A673 (cell line): ENCODE measurements at regions not wholly inside any gene's neighbourhood (a gene's known extent, or its start where the extent isn't known, plus 50 kb on each side); places are given as distances from the start of the nearest gene placed in this dataset.

Experiments
- EZH2 ChIP-seq: fragments of 200-600 bp; sonication (generic); IDR thresholded peaks from 2 replicates; pipeline ENCODE4 v1.6.1; 2017; ENCODE audit warnings: borderline replicate concordance, low read depth, mild to moderate bottlenecking, mixed read lengths, antibody characterized with exemption, low read length; ENCODE audit not compliant: poor library complexity, severe bottlenecking
- TF ChIP-seq, protein P1 (sequence below): fragments of 300-800, 200-600 bp; sonication (generic); conservative IDR thresholded peaks from 2 replicates; pipeline ENCODE4 v1.5.1; 2017; ENCODE audit warnings: low read depth, mild to moderate bottlenecking, antibody characterized with exemption, low read length, moderate library complexity, mixed read lengths

DNA sequence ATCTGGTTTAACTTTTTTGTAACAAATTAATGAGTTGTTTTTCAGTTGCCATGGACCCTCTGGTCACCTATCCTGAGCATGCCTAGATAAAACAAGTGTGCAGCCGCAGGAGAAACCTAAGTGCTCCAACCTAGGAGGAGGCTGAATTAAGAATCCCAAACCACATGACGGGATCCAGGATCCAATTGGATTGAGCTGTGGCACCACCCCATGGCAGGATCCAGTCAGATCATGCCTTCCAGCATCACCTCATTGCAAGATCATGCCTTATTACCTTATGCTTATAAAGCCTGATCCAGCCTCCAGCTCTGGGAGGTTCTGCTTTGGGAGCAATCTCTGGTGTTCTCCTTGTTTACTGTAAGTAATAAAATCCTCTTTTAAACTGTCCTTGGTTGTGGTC, 662.0 kb downstream of the TLR4 start:
- no peak for TF ChIP-seq EZH2
- TF ChIP-seq, protein P1, sequence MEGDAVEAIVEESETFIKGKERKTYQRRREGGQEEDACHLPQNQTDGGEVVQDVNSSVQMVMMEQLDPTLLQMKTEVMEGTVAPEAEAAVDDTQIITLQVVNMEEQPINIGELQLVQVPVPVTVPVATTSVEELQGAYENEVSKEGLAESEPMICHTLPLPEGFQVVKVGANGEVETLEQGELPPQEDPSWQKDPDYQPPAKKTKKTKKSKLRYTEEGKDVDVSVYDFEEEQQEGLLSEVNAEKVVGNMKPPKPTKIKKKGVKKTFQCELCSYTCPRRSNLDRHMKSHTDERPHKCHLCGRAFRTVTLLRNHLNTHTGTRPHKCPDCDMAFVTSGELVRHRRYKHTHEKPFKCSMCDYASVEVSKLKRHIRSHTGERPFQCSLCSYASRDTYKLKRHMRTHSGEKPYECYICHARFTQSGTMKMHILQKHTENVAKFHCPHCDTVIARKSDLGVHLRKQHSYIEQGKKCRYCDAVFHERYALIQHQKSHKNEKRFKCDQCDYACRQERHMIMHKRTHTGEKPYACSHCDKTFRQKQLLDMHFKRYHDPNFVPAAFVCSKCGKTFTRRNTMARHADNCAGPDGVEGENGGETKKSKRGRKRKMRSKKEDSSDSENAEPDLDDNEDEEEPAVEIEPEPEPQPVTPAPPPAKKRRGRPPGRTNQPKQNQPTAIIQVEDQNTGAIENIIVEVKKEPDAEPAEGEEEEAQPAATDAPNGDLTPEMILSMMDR, result no peak
